OCI-LY7 (cell line): ENCODE measurements at regions not wholly inside any gene's neighbourhood (a gene's known extent, or its start where the extent isn't known, plus 50 kb on each side); places are given as distances from the start of the nearest gene placed in this dataset.

Experiments used
- EZH2phosphoT487 ChIP-seq: fragments of 200-600 bp; sonication (generic); IDR thresholded peaks from 2 replicates; pipeline ENCODE4 v1.6.1; 2018; ENCODE audit warnings: low read depth, borderline replicate concordance, mild to moderate bottlenecking, mixed run types, antibody characterized with exemption, low read length, moderate library complexity, mixed read lengths
- TF ChIP-seq, protein P1 (sequence below): fragments of 200-600 bp; sonication (generic); conservative IDR thresholded peaks from 2 replicates; pipeline ENCODE4 v1.5.1; 2014; ENCODE audit warnings: mild to moderate bottlenecking, antibody characterized with exemption, low read length, moderate library complexity, mixed read lengths

DNA sequence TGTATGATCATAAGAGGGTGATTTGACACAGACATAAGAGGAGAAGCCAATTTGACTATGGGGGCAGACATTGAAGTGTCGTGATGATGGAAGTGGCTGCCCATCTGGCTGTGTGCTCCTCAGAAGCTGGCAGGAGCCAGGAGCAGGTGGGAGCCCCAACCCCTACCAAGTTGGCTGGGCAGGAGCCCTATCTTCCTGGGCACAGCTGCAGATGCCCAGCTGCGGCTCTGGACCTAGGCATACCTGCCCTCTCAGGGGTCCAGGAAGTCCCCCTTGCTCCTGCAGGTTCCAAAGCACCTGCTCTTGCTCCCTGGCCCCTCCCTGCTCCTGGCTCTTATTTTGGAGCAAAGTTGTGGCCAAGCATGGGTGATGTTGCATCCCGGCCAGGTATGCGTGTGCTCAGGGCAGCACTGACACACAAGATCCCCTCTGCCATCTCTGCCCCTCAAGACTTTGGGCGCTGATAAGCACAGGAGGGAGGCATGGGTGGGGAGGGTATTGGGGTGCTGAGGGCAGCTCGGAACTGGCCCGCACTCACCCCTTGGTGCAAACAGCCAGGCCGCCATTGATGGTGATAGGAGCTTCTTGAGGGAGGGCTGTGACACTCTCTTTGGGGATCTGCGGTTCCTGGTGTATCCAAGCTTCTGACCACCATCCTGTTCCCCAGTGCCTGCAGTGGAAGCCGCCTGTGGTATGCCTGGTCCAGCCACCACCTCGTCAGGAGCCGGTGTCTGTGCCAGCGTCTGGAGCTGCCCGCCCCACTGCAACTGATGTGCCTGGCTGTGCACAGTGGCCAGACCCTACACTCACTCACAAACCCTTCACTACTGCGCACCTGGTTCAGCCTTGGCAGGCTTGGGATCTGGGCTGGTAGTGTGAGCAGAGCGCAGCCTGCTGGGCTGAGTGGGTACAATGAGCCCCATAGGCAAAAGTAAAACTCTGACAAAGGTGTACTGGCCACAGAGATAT is 230.9 kb downstream of the CDH9 start:
- TF ChIP-seq, protein P1, sequence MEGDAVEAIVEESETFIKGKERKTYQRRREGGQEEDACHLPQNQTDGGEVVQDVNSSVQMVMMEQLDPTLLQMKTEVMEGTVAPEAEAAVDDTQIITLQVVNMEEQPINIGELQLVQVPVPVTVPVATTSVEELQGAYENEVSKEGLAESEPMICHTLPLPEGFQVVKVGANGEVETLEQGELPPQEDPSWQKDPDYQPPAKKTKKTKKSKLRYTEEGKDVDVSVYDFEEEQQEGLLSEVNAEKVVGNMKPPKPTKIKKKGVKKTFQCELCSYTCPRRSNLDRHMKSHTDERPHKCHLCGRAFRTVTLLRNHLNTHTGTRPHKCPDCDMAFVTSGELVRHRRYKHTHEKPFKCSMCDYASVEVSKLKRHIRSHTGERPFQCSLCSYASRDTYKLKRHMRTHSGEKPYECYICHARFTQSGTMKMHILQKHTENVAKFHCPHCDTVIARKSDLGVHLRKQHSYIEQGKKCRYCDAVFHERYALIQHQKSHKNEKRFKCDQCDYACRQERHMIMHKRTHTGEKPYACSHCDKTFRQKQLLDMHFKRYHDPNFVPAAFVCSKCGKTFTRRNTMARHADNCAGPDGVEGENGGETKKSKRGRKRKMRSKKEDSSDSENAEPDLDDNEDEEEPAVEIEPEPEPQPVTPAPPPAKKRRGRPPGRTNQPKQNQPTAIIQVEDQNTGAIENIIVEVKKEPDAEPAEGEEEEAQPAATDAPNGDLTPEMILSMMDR: no peak
- no peak for TF ChIP-seq EZH2phosphoT487
